A549 (cell line): ENCODE measurements at regions not wholly inside any gene's neighbourhood (a gene's known extent, or its start where the extent isn't known, plus 50 kb on each side); places are given as distances from the start of the nearest gene placed in this dataset.

Experiments
- CTCF ChIP-seq: fragments of >200 bp; sonication (Bioruptor Twin); formaldehyde crosslinking; IDR thresholded peaks from 3 replicates; pipeline ENCODE4 v1.5.1; 2016
- ELK1 ChIP-seq: fragments of 150-350 bp; IDR thresholded peaks from 2 replicates; pipeline ENCODE4 v1.6.1; 2014; ENCODE audit warnings: low read depth, mild to moderate bottlenecking, low read length
- EP300 ChIP-seq, 2 experiments: fragments of >200 bp; sonication (Bioruptor Twin); formaldehyde crosslinking; IDR thresholded peaks; 2 replicates in 1 of 2; 3 replicates in 1 of 2; pipeline ENCODE4 v1.6.1; 2016 to 2017
- JUNB ChIP-seq: fragments of >200 bp; sonication (Bioruptor Twin); formaldehyde crosslinking; IDR thresholded peaks from 2 replicates; pipeline ENCODE4 v1.6.1; 2016
- KDM1A ChIP-seq: fragments of 200-600 bp; sonication (generic); IDR thresholded peaks from 2 replicates; pipeline ENCODE4 v1.6.1; 2016; ENCODE audit warnings: low read depth, mild to moderate bottlenecking
- NFE2L2 ChIP-seq: fragments of 150-350 bp; conservative IDR thresholded peaks from 2 replicates; pipeline ENCODE4 v1.6.1; 2014; ENCODE audit warnings: low read length
- PHF8 ChIP-seq: fragments of 200-600 bp; sonication (generic); IDR thresholded peaks from 2 replicates; pipeline ENCODE4 v1.6.1; 2016; ENCODE audit warnings: low read depth, mild to moderate bottlenecking, antibody characterized with exemption, moderate library complexity, borderline replicate concordance
- POLR2A ChIP-seq: IDR thresholded peaks from 2 replicates; pipeline ENCODE4 v1.6.1; 2012; ENCODE audit warnings: mild to moderate bottlenecking, low read length
- TP53 ChIP-seq: fragments of 250-450 bp; sonication (Bioruptor Pico); IDR thresholded peaks from 2 replicates; pipeline ENCODE4 v1.5.0; 2021; ENCODE audit warnings: mild to moderate bottlenecking, moderate library complexity

DNA sequence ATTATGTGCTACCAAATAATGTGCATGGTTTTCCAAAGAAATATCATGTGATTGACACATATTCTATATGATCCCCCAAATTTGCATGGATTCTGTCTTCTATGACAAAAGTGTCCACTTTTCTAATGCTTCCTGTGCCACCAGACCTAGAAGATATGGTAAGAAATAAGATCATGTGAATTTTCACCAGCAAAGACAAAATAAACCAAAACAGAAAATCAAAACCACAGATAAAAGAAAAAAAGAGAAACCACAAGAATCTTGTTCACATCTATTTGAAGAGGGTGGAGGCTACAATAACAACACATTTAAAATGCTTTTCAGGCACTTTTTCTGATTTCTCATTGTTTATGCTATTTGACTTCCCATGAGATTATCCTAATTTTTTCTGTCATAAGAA is 303.4 kb downstream of the DIPK2A start:
- TF ChIP-seq POLR2A (no peak), PHF8 (no peak), NFE2L2 (no peak), KDM1A (no peak), CTCF (no peak), TP53 (CRISPR knock-in tag) (no peak), JUNB (no peak), EP300 (IDR thresholded peaks at IDR 0.05) (no peak), ELK1 (no peak)
